GM12878 (cell line): ENCODE measurements at regions not wholly inside any gene's neighbourhood (a gene's known extent, or its start where the extent isn't known, plus 50 kb on each side); places are given as distances from the start of the nearest gene placed in this dataset.

ENCODE experiments used
- ATAC-seq: fragments of 200-7000 bp; cut with Tn5 transposase; 3 replicates; pipeline ENCODE4 v1.9.1; 2020; ENCODE audit warnings: mild to moderate bottlenecking, moderate library complexity
- BruUV-seq: library from RNA; stranded (reverse); fragments of 400-500 nt; replicated peaks from 2 replicates; lab custom pipeline; 2021; lab: Mats Ljungman, UMichigan
- CTCF ChIA-PET: fragments of 300-600 bp; sonication (Branson Sonifier 250); formaldehyde crosslinking; extraction: SDS; loops from one replicate; lab custom pipeline; 2021; ENCODE audit warnings: inconsistent platforms; lab: Yijun Ruan, JAX
- POLR2A ChIA-PET: fragments of 350-600 bp; formaldehyde crosslinking; extraction: SDS; loops from one replicate; lab custom pipeline; 2021; ENCODE audit warnings: inconsistent platforms; lab: Charles Lee
- RAD21 ChIA-PET: fragments of 300-600 bp; sonication (Branson Sonifier 250); formaldehyde crosslinking; loops from one replicate; lab custom pipeline; 2023; ENCODE audit warnings: antibody characterized with exemption; ENCODE audit not compliant: unreplicated experiment; lab: Charles Lee
- SMC1A ChIA-PET: fragments of 300-600 bp; sonication (Branson Sonifier 250); formaldehyde crosslinking; loops from one replicate; lab custom pipeline; 2023; ENCODE audit not compliant: unreplicated experiment, uncharacterized antibody; lab: Charles Lee
- DNase-seq: peaks from one replicate; pipeline ENCODE4 v3.0.0-alpha.2; 2011; ENCODE audit warnings: low read depth, low spot score
- FAIRE-seq: peaks from 3 replicates; lab custom pipeline; 2011; peaks lifted over from hg19 to GRCh38; lab: Jason Lieb, UNC
- H2AFZ ChIP-seq: 2 replicates; pipeline ENCODE4 v1.6.0; 2011; ENCODE audit warnings: low read depth, low read length, control low read depth; ENCODE audit not compliant: control insufficient read depth
- H3K27ac ChIP-seq: 2 replicates; pipeline ENCODE4 v1.5.1; 2011; ENCODE audit warnings: control low read depth; ENCODE audit not compliant: control insufficient read depth, insufficient read depth
- H3K27me3 ChIP-seq, 2 experiments: replicated peaks in 1 of 2; 2 replicates each; pipeline versions ENCODE4 v1.6.0 to v1.6.1; 2011; ENCODE audit warnings: low read length in 1 of 2; ENCODE audit not compliant: control insufficient read depth in 2 of 2, insufficient read depth in 2 of 2
- H3K36me3 ChIP-seq, 2 experiments: 2 replicates each; pipeline ENCODE4 v1.5.1; 2011; ENCODE audit warnings: low read length in 1 of 2; ENCODE audit not compliant: control insufficient read depth in 2 of 2, insufficient read depth in 2 of 2
- H3K4me1 ChIP-seq: 2 replicates; pipeline ENCODE4 v1.6.1; 2011; ENCODE audit warnings: mild to moderate bottlenecking, low read length, moderate library complexity, mixed read lengths; ENCODE audit not compliant: control insufficient read depth, insufficient read depth
- H3K4me2 ChIP-seq: 2 replicates; pipeline ENCODE4 v1.6.0; 2011; ENCODE audit warnings: control low read depth; ENCODE audit not compliant: control insufficient read depth, insufficient read depth
- H3K4me3 ChIP-seq: fragments of 200-600 bp; sonication (generic); 2 replicates; pipeline ENCODE4 v1.5.1; 2016
- H3K79me2 ChIP-seq: 2 replicates; pipeline ENCODE4 v1.6.0; 2011; ENCODE audit warnings: low read length; ENCODE audit not compliant: control insufficient read depth, insufficient read depth
- H3K9ac ChIP-seq: 2 replicates; pipeline ENCODE4 v1.8.0; 2011; ENCODE audit warnings: low read length, control low read depth, mixed read lengths; ENCODE audit not compliant: control insufficient read depth, insufficient read depth
- H3K9me3 ChIP-seq: replicated peaks from 3 replicates; pipeline ENCODE4 v1.5.1; 2011; ENCODE audit warnings: mild to moderate bottlenecking, low read length; ENCODE audit not compliant: control insufficient read depth, insufficient read depth
- H4K20me1 ChIP-seq: 2 replicates; pipeline ENCODE4 v1.6.0; 2011; ENCODE audit not compliant: control insufficient read depth, insufficient read depth
- BCL11A ChIP-seq: IDR thresholded peaks from 2 replicates; pipeline ENCODE4 v1.6.1; 2011; ENCODE audit warnings: low read depth, low read length
- CEBPZ ChIP-seq: fragments of 150-350 bp; IDR thresholded peaks from 2 replicates; pipeline ENCODE4 v1.6.1; 2016; ENCODE audit warnings: low read depth, low read length
- E2F4 ChIP-seq: IDR thresholded peaks from 2 replicates; pipeline ENCODE4 v1.6.1; 2012; ENCODE audit warnings: low read depth, low read length, improper control_type of control experiment
- HCFC1 ChIP-seq: fragments of 150-350 bp; IDR thresholded peaks from 2 replicates; pipeline ENCODE4 v1.6.1; 2014; ENCODE audit warnings: low read length
- NFYA ChIP-seq: IDR thresholded peaks from 2 replicates; pipeline ENCODE4 v1.6.1; 2011; ENCODE audit warnings: low read depth, mild to moderate bottlenecking, low read length, improper control_type of control experiment, borderline replicate concordance
- NR2F1 ChIP-seq: fragments of 450-650 bp; conservative IDR thresholded peaks from 2 replicates; pipeline ENCODE4 v1.6.1; 2017; ENCODE audit warnings: mild to moderate bottlenecking
- PML ChIP-seq: IDR thresholded peaks from 2 replicates; pipeline ENCODE4 v1.6.1; 2012; ENCODE audit warnings: low read length, inconsistent platforms
- RELA ChIP-seq: fragments of 450-650 bp; IDR thresholded peaks from 2 replicates; pipeline ENCODE4 v1.8.0; 2014; ENCODE audit warnings: borderline replicate concordance; ENCODE audit not compliant: partially characterized antibody
- SMAD1 ChIP-seq: fragments of 450-650 bp; IDR thresholded peaks from 2 replicates; pipeline ENCODE4 v1.6.1; 2018; ENCODE audit warnings: mild to moderate bottlenecking, low read depth; ENCODE audit not compliant: partially characterized antibody
- SMAD5 ChIP-seq: IDR thresholded peaks from 2 replicates; pipeline ENCODE4 v1.6.1; 2016; ENCODE audit warnings: antibody characterized with exemption, low read depth
- SP1 ChIP-seq: IDR thresholded peaks from one replicate; pipeline ENCODE4 v1.6.1; 2011; ENCODE audit warnings: low read depth, low read length
- SPI1 ChIP-seq: IDR thresholded peaks from 2 replicates; pipeline ENCODE4 v1.6.1; 2011; ENCODE audit warnings: low read depth, mild to moderate bottlenecking, low read length, moderate library complexity, borderline replicate concordance; ENCODE audit not compliant: insufficient read depth
- SUZ12 ChIP-seq: fragments of 200-600 bp; sonication (generic); IDR thresholded peaks from one replicate; pipeline ENCODE4 v1.6.1; 2018; ENCODE audit warnings: antibody characterized with exemption, mild to moderate bottlenecking; ENCODE audit not compliant: unreplicated experiment
- TAF1 ChIP-seq: IDR thresholded peaks from 2 replicates; pipeline ENCODE4 v1.6.1; 2011; ENCODE audit warnings: mild to moderate bottlenecking, low read depth, low read length, borderline replicate concordance
- TBL1XR1 ChIP-seq: IDR thresholded peaks from 2 replicates; pipeline ENCODE4 v1.6.1; 2012; ENCODE audit warnings: low read depth, low read length, improper control_type of control experiment
- TCF12 ChIP-seq: IDR thresholded peaks from 2 replicates; pipeline ENCODE4 v1.6.1; 2011; ENCODE audit warnings: low read depth, mild to moderate bottlenecking, low read length
- YY1 ChIP-seq: IDR thresholded peaks from 2 replicates; pipeline ENCODE4 v1.6.1; 2011; ENCODE audit warnings: low read depth, mild to moderate bottlenecking, low read length
- ZBTB11 ChIP-seq: fragments of 450-650 bp; formaldehyde crosslinking; IDR thresholded peaks from 2 replicates; pipeline ENCODE4 v1.5.0; 2022; ENCODE audit warnings: mild to moderate bottlenecking, missing genetic modification characterization
- WGBS: methylation state at CpG from one replicate; pipeline ENCODE4 v1.1.6; 2016; ENCODE audit warnings: low lambda C conversion rate; ENCODE audit not compliant: insufficient replicate concordance, insufficient coverage; ENCODE audit errors: missing lambda C conversion rate; 5-methylcytosine and 5-hydroxymethylcytosine counted together
- in situ Hi-C: fragments of 300-500 bp; cut with MboI; formaldehyde crosslinking; loops from 9 replicates; pipeline ENCODE4 v1.14.3; 2018; ENCODE audit warnings: mixed read lengths
- intact Hi-C: fragments of 100-400 bp; cut with micrococcal nuclease; formaldehyde crosslinking; loops from one replicate; pipeline ENCODE4 v1.14.2; 2022; ENCODE audit not compliant: unreplicated experiment

GRCh38 chr10:128803790-128804189 is 663.3 kb upstream of the MGMT start:
- ChIA-PET SMC1A (no interaction called here), RAD21 (no interaction called here), POLR2A (no interaction called here), CTCF (no interaction called here)
- Histone ChIP-seq H3K27me3 (no peaks in the 10 kb centered on the region), H4K20me1 (no peaks in the 10 kb centered on the region), H3K4me2 (no peak overlapping the region), H3K4me3 (no peak overlapping the region), H3K79me2 (no peaks in the 10 kb centered on the region), H3K36me3 (no peaks in the 10 kb centered on the region), H3K27ac (no peak overlapping the region), H3K4me1 (no peaks in the 10 kb centered on the region), H3K9ac (no peak overlapping the region), H2AFZ (no peak overlapping the region), H3K9me3 (no peaks in the 10 kb centered on the region)
- no TSS peak for BruUV-seq
- in situ Hi-C loops (no loop called here), intact Hi-C loops (no loop called here)
- TF ChIP-seq ZBTB11 (no peak), TCF12 (no peak), TBL1XR1 (no peak), NFYA (no peak), SUZ12 (no peak), SMAD1 (no peak), RELA (no peak), HCFC1 (no peak), SMAD5 (no peak), BCL11A (no peak), PML (no peak), TAF1 (no peak), SPI1 (no peak), YY1 (no peak), CEBPZ (no peak), E2F4 (no peak), NR2F1 (no peak), SP1 (no peak)
- DNase-seq, result no peak
- FAIRE-seq, result no peak
- ATAC-seq, result no peak
- 2% methylated on average over 8 of the region's 8 CpGs for WGBS
